NCI-H2171 treated with DMSO at 0.1 percent for 48 hours (cell line): ENCODE measurements at regions not wholly inside any gene's neighbourhood (a gene's known extent, or its start where the extent isn't known, plus 50 kb on each side); places are given as distances from the start of the nearest gene placed in this dataset.
A peak's percentile ranks its signal among the peaks of the same experiment; 100 is the strongest.

Source experiments
- DNase-seq: peaks from one replicate; lab custom pipeline; 2025; lab: John Stamatoyannopoulos, UW

DNA sequence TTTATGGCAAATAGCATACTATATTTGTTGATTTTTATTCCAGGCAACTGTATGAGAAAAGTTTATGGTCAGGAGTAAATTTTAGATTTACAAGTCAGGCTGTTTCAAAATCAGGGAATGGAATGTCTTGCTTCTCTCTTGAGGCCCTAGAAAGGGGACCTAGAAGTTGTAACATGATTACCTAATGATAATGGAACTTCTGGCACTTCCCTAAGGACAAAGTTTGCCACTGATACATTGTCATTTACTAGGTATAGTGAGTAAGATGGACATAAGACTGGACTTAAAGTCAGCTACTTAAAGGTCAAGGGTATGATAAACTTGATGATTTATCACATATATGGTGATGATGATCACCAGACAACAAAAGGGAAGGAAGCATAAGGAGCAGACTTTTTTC, 103.3 kb upstream of the VRK2 start:
- no peak for DNase-seq

DNA sequence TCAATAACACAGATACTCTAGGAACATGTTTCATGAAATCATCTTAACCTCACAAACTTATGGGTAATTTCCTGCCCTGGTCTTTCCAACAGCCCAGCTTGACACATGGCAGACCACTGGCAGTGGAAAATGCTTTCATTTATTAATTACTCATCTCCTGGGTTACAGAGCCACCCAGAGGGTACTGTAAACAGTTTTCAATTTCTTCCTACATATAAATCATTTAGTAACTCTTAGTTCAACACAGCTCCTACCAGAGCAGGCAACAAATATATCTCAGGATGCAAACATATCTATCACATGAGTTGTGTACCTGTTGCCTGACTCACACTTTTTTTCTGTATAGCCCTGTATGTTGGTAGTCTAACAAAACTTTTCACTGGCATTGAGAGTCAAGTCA, 99.2 kb upstream of the VRK2 start:
- DNase-seq, result no peak

DNA sequence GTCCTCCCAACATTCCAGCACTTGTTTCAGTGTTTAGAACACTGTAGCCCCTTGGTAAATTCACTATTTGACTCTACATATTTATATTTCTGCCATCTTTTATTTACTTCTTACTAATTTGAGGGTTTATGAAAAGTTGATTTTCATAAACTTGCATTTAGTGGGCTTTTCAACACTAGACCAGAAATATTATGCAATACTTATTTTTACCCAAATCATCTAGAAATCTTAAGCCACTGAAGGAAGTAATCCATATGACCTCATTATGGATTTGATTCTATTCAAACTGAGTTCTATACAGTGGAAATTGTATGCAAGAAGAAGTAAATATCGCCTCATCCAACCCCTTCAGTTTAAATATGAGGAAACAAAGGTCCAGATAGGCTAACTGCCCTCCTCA, 92.6 kb upstream of the VRK2 start:
- no peak for DNase-seq

DNA sequence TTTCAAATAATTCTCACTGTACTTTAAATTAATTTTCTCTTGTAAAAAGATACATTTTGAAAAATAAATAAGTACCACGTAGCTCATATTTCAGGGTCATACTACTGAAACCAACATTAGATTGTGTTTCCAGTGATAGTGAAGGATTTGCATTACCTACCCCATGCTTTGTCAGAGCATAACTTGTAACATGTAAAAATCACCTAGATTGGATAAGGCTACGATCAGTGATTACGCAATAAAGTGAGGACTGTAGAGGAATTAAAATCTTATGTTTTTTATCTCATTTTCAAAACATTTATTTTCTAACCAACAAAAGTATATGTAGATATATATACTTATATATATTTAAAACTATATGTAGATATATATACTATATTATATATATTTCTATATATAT, 89.4 kb upstream of the VRK2 start:
- no peak for DNase-seq

DNA sequence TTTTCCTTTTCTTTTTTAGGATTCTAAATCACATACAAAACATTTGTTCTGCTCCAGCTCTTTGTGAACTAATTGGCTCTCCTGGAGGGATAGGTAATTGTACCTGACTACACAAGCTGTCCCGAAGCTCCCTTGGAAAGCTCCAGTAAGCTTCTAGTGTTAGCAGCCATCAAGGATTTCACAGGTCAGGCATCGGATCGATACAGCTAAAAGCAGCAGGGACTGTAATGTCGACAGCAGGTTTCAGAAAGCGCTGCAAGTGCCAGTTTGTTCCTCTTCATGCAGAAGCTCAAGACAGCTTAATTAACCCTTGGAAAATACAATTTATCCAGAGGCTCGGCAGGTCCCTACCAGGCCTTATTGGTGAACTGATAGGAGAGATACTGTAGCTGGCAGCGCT, 87.2 kb upstream of the VRK2 start:
- peak; percentile 50 for DNase-seq

DNA sequence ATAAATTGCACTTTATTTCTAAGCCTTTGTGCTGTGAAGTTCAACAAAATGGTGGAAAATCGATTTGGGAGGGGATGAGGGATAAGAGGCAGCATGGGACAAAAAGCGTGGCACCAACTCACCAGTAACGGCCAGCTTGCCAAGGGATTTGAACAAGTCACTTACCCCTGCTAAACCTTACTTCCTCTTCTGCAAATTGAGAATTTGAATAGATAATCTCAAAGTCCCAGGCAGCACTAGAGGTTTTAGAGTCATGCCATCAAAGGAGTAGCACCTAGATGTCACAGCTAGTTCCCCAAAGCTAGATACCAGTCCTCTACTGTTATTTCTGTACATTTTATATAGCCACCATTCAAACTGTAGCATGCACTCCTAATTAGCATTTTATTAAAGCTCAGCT, 83.7 kb upstream of the VRK2 start:
- no peak for DNase-seq

DNA sequence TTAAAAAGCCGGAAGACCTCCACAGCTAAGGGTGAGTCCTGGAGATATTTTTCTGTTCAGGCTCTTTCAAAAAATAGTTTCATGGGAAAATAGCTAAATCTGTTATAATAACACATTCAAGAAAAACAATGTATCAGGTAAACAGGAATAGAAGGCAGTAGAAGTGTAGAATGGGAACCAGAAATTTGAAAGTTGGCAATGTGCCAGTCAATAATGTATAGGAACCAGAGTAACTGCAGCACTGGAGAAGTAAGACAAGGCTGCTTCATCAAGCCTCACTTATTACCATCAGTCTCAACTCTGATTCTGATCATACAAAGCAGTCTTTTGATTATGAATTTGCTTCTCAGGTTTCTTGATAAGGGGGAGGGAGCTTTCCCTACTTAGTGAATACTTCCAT, 81.4 kb upstream of the VRK2 start:
- no peak for DNase-seq

DNA sequence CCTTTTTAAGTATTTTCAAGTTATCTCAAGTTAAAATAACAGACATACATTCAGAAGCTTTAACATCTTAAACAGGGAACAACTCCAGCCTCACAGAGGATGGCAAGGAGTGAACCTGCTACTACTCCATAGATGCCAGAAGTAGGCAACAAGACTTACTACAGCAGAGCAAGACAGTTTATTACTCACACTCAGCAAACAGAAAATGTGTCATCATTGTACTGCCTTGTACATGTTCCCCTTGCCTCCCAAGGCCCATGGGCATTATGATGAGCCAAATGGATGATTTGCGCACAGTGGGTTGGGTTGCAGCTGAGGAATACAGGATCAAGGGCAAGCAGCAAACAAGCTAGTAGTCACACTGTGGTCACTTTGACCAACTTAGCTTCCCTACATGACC, 80.6 kb upstream of the VRK2 start:
- DNase-seq, result no peak

DNA sequence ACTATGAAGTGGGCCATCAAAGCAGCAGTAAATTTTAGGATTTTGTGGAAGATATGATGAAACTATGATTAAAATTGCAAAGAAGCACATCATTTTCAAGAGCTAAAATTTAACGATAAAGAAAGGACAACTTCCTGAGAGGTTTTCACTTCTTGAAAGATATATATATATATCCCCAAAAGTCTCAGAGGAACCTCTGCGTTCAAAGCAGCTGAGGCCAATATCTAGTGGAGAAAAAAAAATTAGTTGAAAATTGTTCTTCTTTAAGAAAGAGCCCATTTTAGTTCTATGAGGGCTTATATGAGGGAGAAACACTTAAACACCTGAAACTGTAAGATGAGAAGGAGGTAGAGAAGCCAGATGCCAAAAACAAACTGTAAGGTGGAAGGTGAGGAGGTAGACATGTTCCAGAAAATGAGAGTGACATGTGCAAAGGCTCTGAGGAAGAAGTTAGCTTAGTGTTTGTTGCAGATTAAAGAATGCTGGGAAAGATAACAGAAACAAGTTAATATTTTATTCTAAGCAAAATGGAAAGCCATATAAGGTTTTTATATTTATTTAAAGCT, 72.9 kb upstream of the VRK2 start:
- peak; percentile 75 for DNase-seq

DNA sequence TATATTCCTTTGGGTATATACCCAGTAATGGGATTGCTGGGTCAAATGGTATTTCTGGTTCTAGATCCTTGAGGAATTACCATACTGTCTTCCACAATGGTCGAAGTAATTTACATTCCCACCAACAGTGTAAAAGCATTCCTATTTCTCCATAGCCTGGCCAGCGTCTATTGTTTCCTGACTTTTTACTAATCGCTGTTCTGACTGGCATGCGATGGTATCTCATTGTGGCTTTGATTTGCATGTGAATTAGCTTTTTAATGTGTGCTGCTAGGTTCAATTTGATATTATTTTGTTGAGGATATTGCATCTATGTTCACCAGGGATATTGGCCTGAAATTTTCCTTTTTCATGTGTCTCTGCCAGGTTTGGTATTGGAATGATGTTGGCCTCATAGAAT, 67.4 kb upstream of the VRK2 start:
- no peak for DNase-seq

DNA sequence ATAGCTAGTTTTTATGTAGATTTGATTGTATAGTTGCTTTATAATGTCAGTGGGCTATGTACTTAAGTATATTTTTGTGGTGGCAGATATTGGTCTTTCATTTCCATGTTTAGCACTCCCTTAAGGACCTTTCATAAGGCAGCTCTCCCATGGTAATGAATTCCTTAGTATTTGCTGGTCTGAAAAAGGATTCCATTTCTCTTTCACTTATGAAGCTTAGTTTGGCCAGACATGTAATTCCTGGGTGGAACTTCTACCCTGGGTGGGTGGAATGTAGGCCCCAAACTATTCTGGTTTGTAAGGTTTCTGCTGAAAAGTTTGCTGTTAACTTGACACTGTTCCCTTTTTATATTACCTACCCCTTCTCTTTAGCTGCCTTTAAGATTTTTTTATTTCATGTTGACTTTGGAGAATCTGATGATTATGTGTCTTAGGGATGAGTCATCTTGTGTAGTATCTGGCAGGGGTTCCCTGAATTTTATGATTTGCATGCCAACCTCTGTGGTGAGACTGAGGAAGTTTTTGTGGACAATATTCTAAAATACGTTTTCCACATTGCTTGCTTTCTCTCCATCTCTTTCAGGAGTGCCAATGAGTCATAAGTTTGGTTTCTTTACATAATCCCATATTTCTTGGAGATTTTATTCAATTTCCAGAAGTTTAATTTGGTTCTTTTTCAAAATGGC, 65.4 kb upstream of the VRK2 start:
- DNase-seq, result no peak

DNA sequence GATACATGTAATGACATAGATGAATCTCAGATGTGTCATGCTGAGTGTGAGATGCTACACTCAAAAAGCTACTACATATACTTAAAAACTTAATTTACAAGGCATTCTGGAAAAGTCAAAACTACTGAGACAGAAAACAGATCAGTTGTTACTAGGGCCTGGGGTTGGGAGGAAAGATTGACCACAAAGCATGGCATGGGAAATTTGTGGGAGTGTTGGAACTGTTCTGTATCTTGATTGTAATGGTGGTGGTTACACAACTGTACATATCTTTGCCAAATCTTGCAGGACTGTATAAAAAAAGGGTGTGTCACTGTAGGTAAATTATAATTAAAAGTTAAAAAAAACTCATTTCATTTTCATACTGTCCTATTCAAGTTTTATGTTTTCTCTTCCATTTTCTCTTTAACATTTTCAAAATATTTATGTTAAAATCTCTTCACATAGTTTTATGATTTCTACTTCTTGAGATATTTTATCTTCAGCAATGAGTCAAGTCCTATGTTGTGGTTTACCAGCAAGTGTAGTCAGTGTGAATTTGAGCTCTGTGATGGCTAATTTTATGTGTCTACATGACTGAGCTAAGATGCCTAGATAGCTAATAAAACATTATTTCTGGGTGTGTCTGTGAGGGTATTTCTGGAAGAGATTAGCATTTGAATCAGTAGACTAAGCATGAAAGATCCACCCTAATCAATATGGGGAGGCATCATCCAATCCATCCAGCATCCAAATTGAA, 58.6 kb upstream of the VRK2 start:
- no peak for DNase-seq

DNA sequence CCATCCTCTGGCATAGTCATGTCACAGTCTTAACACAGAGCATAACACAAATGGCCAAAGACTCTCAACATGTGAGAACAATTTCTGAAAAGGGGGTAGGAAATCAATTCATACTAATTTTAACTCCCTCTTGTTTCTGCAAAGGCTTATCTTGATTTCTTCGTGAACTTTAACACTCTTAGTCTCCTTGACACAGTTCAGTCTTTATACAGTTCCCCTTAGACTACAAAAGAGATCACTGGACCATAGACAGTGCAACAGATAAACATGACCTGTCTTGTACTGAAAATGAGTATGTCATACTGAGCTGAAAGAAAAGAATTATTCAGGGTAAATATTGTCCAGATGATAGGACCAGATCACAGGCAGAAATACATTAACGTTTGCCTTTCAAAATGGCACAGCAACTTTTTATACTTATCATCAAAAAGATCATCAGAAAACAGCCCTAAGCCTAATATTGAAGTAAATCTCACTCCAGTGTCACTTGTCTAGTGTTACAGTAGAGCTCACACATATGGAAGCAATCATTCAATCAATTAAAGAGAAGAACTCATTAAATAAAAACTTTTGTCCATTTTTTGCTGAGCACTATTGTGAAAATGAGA, 56.4 kb upstream of the VRK2 start:
- DNase-seq, result no peak
